NCI-H146 treated with DMSO at 0.1 percent for 48 hours (cell line): ENCODE measurements at regions not wholly inside any gene's neighbourhood (a gene's known extent, or its start where the extent isn't known, plus 50 kb on each side); places are given as distances from the start of the nearest gene placed in this dataset.

Experiments
- DNase-seq: peaks from one replicate; lab custom pipeline; 2025; ENCODE audit not compliant: unreplicated experiment; lab: John Stamatoyannopoulos, UW

DNA sequence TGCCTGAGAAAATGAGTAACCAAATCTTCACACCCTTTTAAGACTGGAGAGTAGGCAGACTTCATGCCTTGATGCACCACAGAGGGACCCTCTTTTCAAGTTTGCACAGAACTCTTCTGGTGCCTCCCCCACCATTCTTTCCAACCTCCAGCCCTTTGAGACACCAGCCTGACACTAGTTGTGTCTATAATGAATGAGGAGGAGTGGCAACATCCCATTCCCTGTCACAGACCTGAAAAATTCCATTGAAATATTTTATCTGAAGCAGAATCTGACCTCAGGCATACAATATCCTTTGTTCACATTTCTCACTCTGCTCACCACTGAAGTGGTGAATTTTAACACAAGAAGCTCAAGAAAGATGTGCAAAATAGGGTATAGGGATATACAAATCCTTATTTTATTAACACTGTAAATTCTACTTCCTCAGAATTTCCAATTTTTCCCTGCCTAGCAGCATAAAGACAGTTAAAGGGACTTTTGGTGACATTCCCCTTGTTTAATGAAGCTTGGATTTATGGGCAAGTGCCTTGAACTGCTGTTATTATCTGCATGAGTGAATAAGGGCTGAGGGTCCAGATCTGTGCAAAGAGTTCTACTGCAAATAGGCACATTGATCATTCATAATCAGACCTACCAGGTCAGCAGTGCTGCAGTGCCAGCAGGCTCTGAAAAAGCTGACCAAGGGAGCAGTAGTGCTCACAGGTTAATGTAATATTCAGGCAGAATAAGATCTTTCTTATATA lies 149.9 kb upstream of the PAQR3 start:
- DNase-seq = no peak

DNA sequence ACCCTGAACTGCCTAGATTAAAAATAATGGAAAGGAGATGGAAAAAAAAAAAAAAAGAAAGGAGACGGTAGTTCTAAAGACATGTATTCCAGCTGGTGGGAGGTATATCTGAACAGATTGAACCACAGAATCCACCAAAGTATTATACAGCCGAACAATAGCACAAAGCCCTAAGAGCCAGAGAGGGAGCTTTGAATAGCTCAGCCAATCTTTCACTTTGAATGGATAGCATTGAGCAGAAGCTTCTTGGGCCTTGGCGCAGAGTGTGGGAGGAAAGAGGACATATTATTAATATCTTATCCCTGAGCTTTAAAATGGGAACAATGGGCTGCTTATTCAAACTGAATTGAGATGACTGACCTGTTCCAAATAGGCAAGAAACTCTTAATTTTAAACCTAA lies 147.8 kb upstream of the PAQR3 start:
- no peak for DNase-seq

- no peak for DNase-seq
Observed at GRCh38 chr4:79083406-79084010, 144.3 kb upstream of the PAQR3 start.

DNA sequence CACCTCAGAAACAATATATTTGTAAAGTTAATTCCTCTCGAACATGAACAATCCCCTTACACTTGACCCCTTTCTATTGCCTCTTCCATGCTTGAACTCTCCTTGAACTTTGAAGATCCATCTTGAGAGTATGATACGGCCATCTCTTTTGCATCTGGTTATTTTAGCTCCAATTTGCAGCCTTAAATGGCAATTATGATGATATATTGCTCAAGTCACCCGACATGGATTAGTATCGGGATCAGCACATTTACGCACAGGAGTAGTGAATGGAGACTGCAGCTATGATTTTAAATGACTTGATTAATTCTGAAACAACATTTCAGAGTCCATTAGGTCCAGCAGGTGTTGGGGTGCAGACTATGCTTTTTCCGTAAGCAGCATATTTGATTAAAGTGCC lies 143.8 kb upstream of the PAQR3 start:
- DNase-seq = no peak

- DNase-seq = no peak
Observed at GRCh38 chr4:79081973-79082372, 142.7 kb upstream of the PAQR3 start.

GRCh38 chr4:79078339-79078738 lies 139.1 kb upstream of the PAQR3 start:
- no peak for DNase-seq

DNA sequence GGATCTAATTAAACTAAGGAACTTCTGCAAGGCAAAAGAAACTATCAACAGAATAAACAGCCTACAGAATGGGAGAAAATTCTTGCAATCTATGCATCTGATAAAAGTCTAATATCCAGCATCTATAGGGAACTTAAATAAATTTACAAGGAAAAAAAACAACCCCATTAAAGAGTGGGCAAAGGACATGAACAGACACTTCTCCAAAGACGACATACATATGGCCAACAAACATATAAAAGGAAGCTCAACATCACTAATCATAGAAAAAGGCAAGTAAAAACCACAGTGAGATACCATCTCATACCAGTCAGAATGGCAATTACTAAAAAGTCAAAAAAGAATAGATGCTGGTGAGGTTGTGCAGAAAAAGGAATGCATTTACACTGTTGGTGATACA lies 134.8 kb upstream of the PAQR3 start:
- DNase-seq = no peak

- DNase-seq = no peak
Observed at GRCh38 chr4:79073471-79073870, 134.2 kb upstream of the PAQR3 start.

- DNase-seq = no peak
Observed at GRCh38 chr4:79065262-79065661, 126.0 kb upstream of the PAQR3 start.

- no peak for DNase-seq
Observed at GRCh38 chr4:79064806-79065205, 125.6 kb upstream of the PAQR3 start.

GRCh38 chr4:79059631-79060399 lies 120.6 kb upstream of the PAQR3 start:
- no peak for DNase-seq

GRCh38 chr4:79057772-79058171 lies 118.5 kb upstream of the PAQR3 start:
- DNase-seq = no peak

DNA sequence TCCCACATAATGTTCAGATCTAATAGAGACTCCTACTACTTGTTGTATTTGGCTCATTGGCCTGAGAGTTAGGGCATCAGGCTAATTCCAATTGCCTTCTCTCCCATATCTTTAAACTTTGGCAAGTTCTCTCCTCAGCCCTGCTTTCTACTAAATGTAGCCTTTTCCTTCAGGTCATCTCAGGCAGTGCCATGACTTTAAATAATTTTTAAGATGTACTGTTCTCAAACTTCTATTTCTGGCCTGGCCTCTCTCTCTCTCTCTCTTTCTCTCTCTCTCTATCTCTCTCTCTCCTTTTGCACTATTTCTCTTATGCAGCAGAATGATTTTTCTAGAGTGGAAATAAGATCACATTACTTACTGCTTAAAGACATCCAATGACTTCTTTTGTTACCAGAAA lies 114.5 kb upstream of the PAQR3 start:
- DNase-seq = no peak

GRCh38 chr4:79050541-79050880 lies 111.3 kb upstream of the PAQR3 start:
- DNase-seq = peak; percentile 88

DNA sequence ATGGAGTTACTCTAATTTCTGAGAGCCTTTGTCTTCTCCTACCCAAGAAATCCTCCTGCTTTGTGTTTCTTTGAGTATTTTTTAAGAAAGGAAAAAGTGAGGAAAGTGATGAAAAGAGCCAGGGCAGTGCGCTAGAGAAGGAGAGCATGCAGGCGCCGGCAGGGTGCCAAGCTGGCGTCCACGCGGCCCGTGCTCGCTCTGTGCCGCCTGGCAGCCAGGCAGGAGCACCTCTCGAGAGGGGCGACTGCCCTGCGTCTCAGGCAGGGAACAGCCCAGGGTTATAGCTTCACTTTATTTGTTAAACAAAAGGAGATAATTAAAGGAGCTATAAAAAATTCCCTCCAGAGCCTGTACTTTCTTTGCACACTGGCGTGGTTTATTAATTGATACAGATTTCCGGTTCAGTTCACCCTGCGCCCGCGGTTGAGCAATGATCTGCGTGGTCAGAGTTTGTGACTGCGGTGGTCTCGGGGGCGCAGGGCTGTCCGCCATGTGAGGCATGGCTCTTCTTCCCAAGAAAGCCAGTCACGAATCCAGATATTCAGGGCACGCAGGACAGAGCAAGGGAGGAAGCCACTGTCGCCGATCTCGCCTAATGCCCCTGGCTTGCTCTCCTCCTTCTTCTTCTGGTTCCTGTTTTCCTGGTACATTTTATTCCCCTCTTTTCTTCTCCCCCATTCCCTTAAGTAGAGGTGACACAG lies 110.8 kb upstream of the PAQR3 start:
- DNase-seq = no peak

- no peak for DNase-seq
Observed at GRCh38 chr4:79048878-79049277, 109.6 kb upstream of the PAQR3 start.

GRCh38 chr4:79047316-79047715 lies 108.1 kb upstream of the PAQR3 start:
- DNase-seq = no peak

DNA sequence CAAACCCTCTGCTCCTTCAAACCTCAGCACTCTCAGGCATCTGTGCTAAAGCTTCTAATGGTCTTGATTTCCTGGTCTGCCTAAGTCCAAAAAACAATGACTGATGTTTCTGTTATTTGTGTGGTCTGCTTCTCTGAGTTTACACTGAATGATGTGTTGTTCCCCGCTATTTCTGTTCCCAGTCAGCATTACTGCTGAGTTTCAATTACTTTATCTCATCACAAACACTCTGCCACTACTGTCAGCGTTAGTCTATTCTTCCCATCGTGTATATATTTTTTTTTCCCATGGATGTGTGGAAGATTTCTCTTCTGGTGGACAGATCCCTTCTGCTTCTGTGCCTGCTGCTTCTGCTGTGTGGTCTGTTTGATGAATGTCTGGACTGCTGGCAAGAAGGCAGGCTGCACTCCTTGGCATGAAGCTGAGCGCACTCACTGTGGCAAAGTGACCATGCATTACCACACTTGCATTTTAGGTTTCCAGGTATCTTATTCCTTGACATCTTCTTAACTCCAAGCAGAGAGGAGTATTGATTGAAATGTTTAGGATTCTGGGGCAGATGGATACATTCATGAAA lies 106.9 kb upstream of the PAQR3 start:
- no peak for DNase-seq

DNA sequence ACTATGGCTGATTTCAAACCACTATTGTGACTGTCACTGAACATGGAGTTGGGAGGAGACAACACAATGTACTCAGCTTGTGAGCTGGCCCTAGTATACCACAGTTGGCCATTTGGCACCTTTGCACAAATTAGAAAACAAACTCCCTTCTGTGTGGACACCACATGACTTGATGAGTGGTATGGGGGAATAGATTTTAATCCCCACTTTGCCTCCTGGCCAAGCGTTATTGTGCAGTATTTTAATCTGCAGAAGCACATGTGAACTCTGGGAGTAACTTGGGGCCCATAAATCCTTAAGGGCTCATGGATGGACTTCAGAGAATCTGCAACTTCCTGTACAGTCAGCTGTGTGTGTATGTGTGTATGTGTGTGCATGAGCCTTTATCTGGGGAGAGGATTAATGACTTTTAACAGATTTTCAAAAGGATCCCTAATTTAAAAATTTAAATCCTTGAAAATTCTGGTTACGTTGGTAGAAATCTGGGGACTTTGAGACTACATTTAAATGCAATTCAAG lies 105.0 kb upstream of the PAQR3 start:
- DNase-seq = no peak

DNA sequence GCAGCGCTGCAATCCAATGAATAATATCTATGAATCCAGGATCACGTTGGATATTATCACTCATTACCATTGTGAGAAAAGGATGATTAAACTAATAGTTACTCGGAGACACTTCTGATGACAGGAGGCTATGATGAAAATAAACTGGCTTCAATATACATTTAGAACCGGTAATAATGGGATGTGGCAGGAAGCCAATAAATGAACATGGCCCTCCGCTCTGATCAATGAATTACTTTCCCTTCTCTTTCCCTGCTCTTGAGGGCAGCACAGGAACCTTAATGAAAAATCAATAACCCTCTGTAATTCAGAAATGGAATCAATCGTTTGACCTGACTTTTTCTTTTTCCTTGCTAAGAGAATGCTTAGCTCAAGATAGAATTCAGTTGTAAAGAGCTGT lies 103.9 kb upstream of the PAQR3 start:
- no peak for DNase-seq

DNA sequence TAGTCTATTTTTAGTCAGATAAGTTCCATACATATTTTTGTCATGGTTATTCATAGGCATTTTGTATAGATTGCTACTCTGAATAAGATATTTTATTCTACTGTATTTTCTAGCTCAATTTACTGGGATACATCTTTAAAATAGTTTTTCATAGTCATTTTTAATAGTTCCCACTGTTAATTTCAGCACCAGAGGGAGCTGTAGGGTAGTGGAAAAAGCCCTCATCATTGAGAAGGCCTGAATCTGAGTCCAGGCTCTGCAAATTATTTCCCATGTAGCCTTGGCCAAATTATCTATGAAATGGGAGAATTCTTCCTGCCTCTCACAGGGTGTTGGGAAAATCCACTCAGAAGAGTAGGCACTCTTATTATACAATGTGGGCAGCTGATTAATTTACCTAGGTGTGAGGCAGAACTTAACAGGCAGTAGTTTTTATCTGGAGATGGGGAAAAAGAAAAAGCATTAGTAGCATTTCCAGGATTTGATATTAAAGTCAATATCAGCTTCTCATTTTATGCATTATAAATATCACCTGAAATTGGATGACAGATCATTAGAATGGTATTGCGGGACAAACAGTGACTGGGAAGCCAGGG lies 102.9 kb upstream of the PAQR3 start:
- DNase-seq = peak; percentile 40
